Neural cell (in vitro differentiated cells): ENCODE measurements at regions not wholly inside any gene's neighbourhood (a gene's known extent, or its start where the extent isn't known, plus 50 kb on each side); places are given as distances from the start of the nearest gene placed in this dataset.

Source experiments
- H2AFZ ChIP-seq: fragments of 200-600, 300-800 bp; sonication (generic), shearing (Covaris generic); 2 replicates; pipeline ENCODE4 v1.6.0; 2014; ENCODE audit warnings: low read depth, mild to moderate bottlenecking, antibody characterized with exemption, low read length, moderate library complexity
- H3F3A ChIP-seq: fragments of 200-600 bp; shearing (Covaris generic); 2 replicates; pipeline ENCODE4 v1.6.1; 2016; ENCODE audit warnings: mild to moderate bottlenecking, moderate library complexity, mixed read lengths, antibody characterized with exemption, low read length; ENCODE audit not compliant: insufficient read depth, poor library complexity, severe bottlenecking
- H3K27ac ChIP-seq: fragments of 200-600, 300-800 bp; sonication (generic), shearing (Covaris generic); 2 replicates; pipeline ENCODE4 v1.5.1; 2014; ENCODE audit warnings: mild to moderate bottlenecking, low read length, moderate library complexity
- H3K27me3 ChIP-seq: fragments of 300-800, 200-600 bp; sonication (generic), shearing (Covaris generic); 2 replicates; pipeline ENCODE4 v1.6.0; 2014; ENCODE audit warnings: mild to moderate bottlenecking, low read depth, low read length, moderate library complexity; ENCODE audit not compliant: insufficient read depth
- H3K36me3 ChIP-seq: fragments of 300-800, 200-600 bp; sonication (generic), shearing (Covaris generic); 2 replicates; pipeline ENCODE4 v1.5.1; 2014; ENCODE audit warnings: mild to moderate bottlenecking, antibody characterized with exemption, low read length, moderate library complexity; ENCODE audit not compliant: insufficient read depth
- H3K4me2 ChIP-seq: fragments of 300-800, 200-600 bp; sonication (generic), shearing (Covaris generic); 2 replicates; pipeline ENCODE4 v1.6.0; 2014; ENCODE audit warnings: mild to moderate bottlenecking, low read length
- H3K4me3 ChIP-seq: fragments of 300-800, 200-600 bp; sonication (generic), shearing (Covaris generic); 2 replicates; pipeline ENCODE4 v1.5.1; 2014; ENCODE audit warnings: mild to moderate bottlenecking, low read length, moderate library complexity
- H3K79me2 ChIP-seq: fragments of 200-600 bp; shearing (Covaris generic); replicated peaks from 2 replicates; pipeline ENCODE4 v1.6.0; 2014; ENCODE audit warnings: mild to moderate bottlenecking, low read length, moderate library complexity; ENCODE audit not compliant: insufficient read depth
- H3K9ac ChIP-seq: fragments of 300-800, 200-600 bp; sonication (generic), shearing (Covaris generic); 2 replicates; pipeline ENCODE4 v1.6.1; 2016; ENCODE audit warnings: mild to moderate bottlenecking, low read length, mixed read lengths
- H3K9me2 ChIP-seq: fragments of 200-600 bp; shearing (Covaris generic); 2 replicates; pipeline ENCODE4 v1.6.1; 2016; ENCODE audit warnings: mild to moderate bottlenecking, low read length, mixed read lengths; ENCODE audit not compliant: insufficient read depth
- H3K9me3 ChIP-seq: fragments of 200-600, 300-800 bp; sonication (generic), shearing (Covaris generic); 2 replicates; pipeline ENCODE4 v1.6.1; 2016; ENCODE audit warnings: mild to moderate bottlenecking, mixed run types, low read length, moderate library complexity, mixed read lengths
- H4K20me1 ChIP-seq: fragments of 200-600 bp; shearing (Covaris generic); 2 replicates; pipeline ENCODE4 v1.6.1; 2016; ENCODE audit warnings: mild to moderate bottlenecking, mixed run types; ENCODE audit not compliant: insufficient read depth
- CTCF ChIP-seq: fragments of 450-650 bp; IDR thresholded peaks from 2 replicates; pipeline ENCODE4 v1.5.1; 2014; ENCODE audit warnings: antibody characterized with exemption, mild to moderate bottlenecking, moderate library complexity; ENCODE audit not compliant: poor library complexity, severe bottlenecking
- EP300 ChIP-seq: fragments of 450-650 bp; conservative IDR thresholded peaks from 2 replicates; pipeline ENCODE4 v1.6.1; 2014; ENCODE audit warnings: antibody characterized with exemption, mild to moderate bottlenecking, moderate library complexity; ENCODE audit not compliant: poor library complexity, severe bottlenecking
- EZH2 ChIP-seq: fragments of 200-600, 300-800 bp; shearing (Covaris generic), sonication (generic); IDR thresholded peaks from 2 replicates; pipeline ENCODE4 v1.6.1; 2014; ENCODE audit warnings: antibody characterized with exemption, low read length, borderline replicate concordance, mild to moderate bottlenecking; ENCODE audit not compliant: insufficient read depth, poor library complexity, severe bottlenecking
- MXI1 ChIP-seq: fragments of 450-650 bp; conservative IDR thresholded peaks from 2 replicates; pipeline ENCODE4 v1.6.1; 2014; ENCODE audit warnings: antibody characterized with exemption, mild to moderate bottlenecking; ENCODE audit not compliant: poor library complexity, severe bottlenecking
- POLR2AphosphoS5 ChIP-seq: IDR thresholded peaks from 2 replicates; pipeline ENCODE4 v1.6.1; 2012
- RAD21 ChIP-seq: fragments of 450-650 bp; conservative IDR thresholded peaks from 2 replicates; pipeline ENCODE4 v1.6.1; 2014; ENCODE audit warnings: antibody characterized with exemption, mild to moderate bottlenecking, moderate library complexity
- REST ChIP-seq: IDR thresholded peaks from 2 replicates; pipeline ENCODE4 v1.6.1; 2012; ENCODE audit warnings: borderline replicate concordance
- SMC3 ChIP-seq: fragments of 450-650 bp; conservative IDR thresholded peaks from 2 replicates; pipeline ENCODE4 v1.6.1; 2014; ENCODE audit warnings: antibody characterized with exemption, mild to moderate bottlenecking, moderate library complexity; ENCODE audit not compliant: poor library complexity
- TAF1 ChIP-seq: IDR thresholded peaks from 2 replicates; pipeline ENCODE4 v1.6.1; 2012; ENCODE audit warnings: low read depth

DNA sequence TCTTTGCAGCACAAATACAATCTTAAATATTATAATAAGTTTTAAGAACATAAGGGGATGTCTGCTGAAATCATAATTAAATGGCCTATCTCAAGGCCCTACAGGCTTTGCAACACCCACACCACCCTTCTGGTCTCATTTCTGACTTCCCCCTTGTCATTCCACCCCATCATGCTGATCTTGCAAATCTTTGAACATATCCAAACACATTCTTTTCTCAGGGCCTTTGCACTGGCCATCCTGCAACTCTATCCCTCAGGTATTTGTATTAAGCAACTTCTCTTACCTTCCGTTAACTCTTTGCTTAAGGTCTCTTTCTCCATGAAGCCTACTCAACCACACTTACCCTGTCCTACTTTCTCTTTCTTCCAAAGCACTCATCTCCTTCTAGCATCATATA is 51.8 kb upstream of the CCDC150 start:
- H2AFZ ChIP-seq, result no peak overlapping the region
- H3K9me3 ChIP-seq, result no peaks in the 10 kb centered on the region
- H3K9me2 ChIP-seq, result no peaks in the 10 kb centered on the region
- H3K79me2 ChIP-seq, result peaks cover 44% of the 10 kb centered on the region
- no peak overlapping the region for H3K4me3 ChIP-seq
- H3F3A ChIP-seq, result no peaks in the 10 kb centered on the region
- H3K9ac ChIP-seq, result no peak overlapping the region
- H4K20me1 ChIP-seq, result no peaks in the 10 kb centered on the region
- no peak overlapping the region for H3K4me2 ChIP-seq
- no peak overlapping the region for H3K27ac ChIP-seq
- H3K27me3 ChIP-seq, result no peaks in the 10 kb centered on the region
- no peaks in the 10 kb centered on the region for H3K36me3 ChIP-seq
- TF ChIP-seq TAF1 (no peak), EZH2 (no peak), REST (no peak), SMC3 (no peak), POLR2AphosphoS5 (no peak), CTCF (no peak)

DNA sequence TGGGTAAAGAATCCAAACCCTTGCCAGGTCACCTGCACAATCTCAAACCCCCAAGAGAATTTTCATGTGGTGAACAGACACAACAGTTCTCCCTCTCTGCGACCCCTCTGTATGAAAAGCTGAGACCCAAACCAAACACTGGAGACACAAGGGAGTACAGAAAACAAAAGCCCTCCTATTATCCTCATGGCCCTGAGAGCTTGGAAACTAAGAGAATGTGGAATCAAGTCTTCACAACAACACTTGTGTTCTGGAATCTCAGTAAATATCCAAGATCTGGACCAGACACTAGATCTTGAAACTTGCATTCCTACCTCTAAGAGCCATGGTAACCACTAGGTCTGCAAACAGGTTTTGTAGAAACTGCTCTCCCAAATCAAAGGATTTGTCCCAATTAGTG is 50.1 kb upstream of the CCDC150 start:
- Histone ChIP-seq H3K36me3 (no peaks in the 10 kb centered on the region), H3K79me2 (peaks cover 44% of the 10 kb centered on the region), H2AFZ (no peak overlapping the region), H3K27ac (no peak overlapping the region), H3K9ac (no peak overlapping the region), H3F3A (no peaks in the 10 kb centered on the region), H3K4me2 (no peak overlapping the region), H3K27me3 (no peaks in the 10 kb centered on the region), H3K9me3 (no peaks in the 10 kb centered on the region), H4K20me1 (no peaks in the 10 kb centered on the region), H3K9me2 (no peaks in the 10 kb centered on the region), H3K4me3 (peak overlapping the region; percentile 93)
- TF ChIP-seq MXI1 (no peak), SMC3 (no peak), EP300 (no peak), EZH2 (no peak), TAF1 (no peak), RAD21 (no peak), REST (no peak), POLR2AphosphoS5 (no peak), CTCF (no peak)
